ENCODE measurements at regions not wholly inside any gene's neighbourhood (a gene's known extent, or its start where the extent isn't known, plus 50 kb on each side); places are given as distances from the start of the nearest gene placed in this dataset.

- ATAC-seq (ENCODE audit: low read depth) (no peak), DNase-seq (no peak)
- no TSS peak for BruUV-seq (replicated peaks)
- TF ChIP-seq ELK1 (IDR thresholded peaks at IDR 0.05; ENCODE audit: borderline replicate concordance, low read depth, low read length) (no peak), CEBPB (IDR thresholded peaks at IDR 0.05; ENCODE audit: low read depth, low read length) (no peak), NFE2L2 (IDR thresholded peaks at IDR 0.05; ENCODE audit: low read depth, low read length) (no peak), RAD21 (IDR thresholded peaks at IDR 0.05; ENCODE audit: low read length) (no peak), CTCF (conservative IDR thresholded peaks at IDR 0.05; ENCODE audit: low read depth, low read length) (no peak), MAZ (IDR thresholded peaks at IDR 0.05; ENCODE audit: borderline replicate concordance, low read depth, low read length) (no peak), POLR2A (IDR thresholded peaks at IDR 0.05; ENCODE audit: low read depth, low read length) (no peak), RFX5 (IDR thresholded peaks at IDR 0.05; ENCODE audit: low read depth, low read length) (no peak), MXI1 (IDR thresholded peaks at IDR 0.05; ENCODE audit: borderline replicate concordance, low read depth, low read length) (no peak), FOS (IDR thresholded peaks at IDR 0.05; ENCODE audit: low read depth, low read length) (no peak), RCOR1 (IDR thresholded peaks at IDR 0.05; ENCODE audit: insufficient replicate concordance, low read length) (no peak), SMC3 (IDR thresholded peaks at IDR 0.05; ENCODE audit: low read depth, low read length) (no peak), BHLHE40 (IDR thresholded peaks at IDR 0.05; ENCODE audit: low read depth, low read length) (no peak), USF2 (IDR thresholded peaks at IDR 0.05; ENCODE audit: low read depth, low read length) (no peak), CHD1 (IDR thresholded peaks at IDR 0.05; ENCODE audit: low read depth, low read length) (no peak), MAFK (IDR thresholded peaks at IDR 0.05; ENCODE audit: low read depth, low read length) (no peak)
- H2BK20ac ChIP-seq (ENCODE audit: low read depth, low read length) = no peak overlapping the region
- no peak overlapping the region for H3K14ac ChIP-seq (replicated peaks; ENCODE audit: low read depth, low read length)
- no peak overlapping the region for H2BK5ac ChIP-seq (ENCODE audit: low read depth, low read length, poor library complexity, severe bottlenecking)
- H3K18ac ChIP-seq (ENCODE audit: low read depth, low read length) = no peak overlapping the region
- H3K56ac ChIP-seq (ENCODE audit: extremely low read depth, insufficient read depth, low read length) = no peak overlapping the region
- no peak overlapping the region for H2AK9ac ChIP-seq (replicated peaks; ENCODE audit: low read depth, low read length, poor library complexity)
- CTCF ChIA-PET = interaction anchor here (0.6 kb wide), 1 partner anchor 88 kb away, joined by 4 read pairs; no protein-coding TSS in a partner anchor
- no peak overlapping the region for H3K23ac ChIP-seq (ENCODE audit: low read depth, low read length)
- H2AFZ ChIP-seq (replicated peaks; ENCODE audit: low read length, poor library complexity) = no peak overlapping the region
- no peak overlapping the region for H2BK120ac ChIP-seq (ENCODE audit: low read depth, low read length)
- H3K36me3 ChIP-seq (ENCODE audit: control insufficient read depth, insufficient read depth, low read length) = no peaks in the 10 kb centered on the region
- H3K4me2 ChIP-seq (ENCODE audit: low read depth, low read length) = no peak overlapping the region
- H4K8ac ChIP-seq (ENCODE audit: low read depth in 2 of 2, low read length in 2 of 2) = no peak overlapping the region
- H3K27ac ChIP-seq (ENCODE audit: insufficient read depth, low read length) = no peak overlapping the region
- intact Hi-C loops (cut with micrococcal nuclease) (no loop called here), in situ Hi-C loops (cut with MboI; ENCODE audit: low sequenced_read_pairs) (no loop called here), dilution Hi-C loops (cut with HindIII; ENCODE audit: low sequenced_read_pairs, unreplicated experiment) (no loop called here)
- no peaks in the 10 kb centered on the region for H3K9me3 ChIP-seq (ENCODE audit: control insufficient read depth, insufficient read depth, low read length)
- POLR2A ChIA-PET (ENCODE audit: unreplicated experiment) = no interaction called here
- H3K9me1 ChIP-seq (ENCODE audit: insufficient read depth, low read length) = no peaks in the 10 kb centered on the region
- no peaks in the 10 kb centered on the region for H3K27me3 ChIP-seq (ENCODE audit: control insufficient read depth, insufficient read depth, low read length)
- H4K20me1 ChIP-seq (ENCODE audit: insufficient read depth, low read length) = no peaks in the 10 kb centered on the region
- no peak overlapping the region for H3K4ac ChIP-seq (ENCODE audit: low read depth, low read length)
- no peaks in the 10 kb centered on the region for H3K4me1 ChIP-seq (ENCODE audit: control insufficient read depth, insufficient read depth, low read length)
- H3K4me3 ChIP-seq (ENCODE audit: insufficient read depth, low read depth, low read length) = no peak overlapping the region
- H2BK15ac ChIP-seq (ENCODE audit: low read depth, low read length) = no peak overlapping the region
- H3K9ac ChIP-seq (ENCODE audit: low read depth, low read length) = no peak overlapping the region
- H2AK5ac ChIP-seq (ENCODE audit: low read depth, low read length) = no peak overlapping the region
- H3K79me1 ChIP-seq (ENCODE audit: low read depth in 1 of 2, low read length in 2 of 2) = no peaks in the 10 kb centered on the region
- H4K5ac ChIP-seq (ENCODE audit: low read depth, low read length) = no peak overlapping the region
- no peak overlapping the region for H4K91ac ChIP-seq (ENCODE audit: insufficient read depth, low read depth, low read length)
- 43% methylated on average over 3 of the region's 5 CpGs; no CpG with 5 or more reads in 1 of the 2 experiments for WGBS, 2 experiments (ENCODE audit: extremely low coverage in 2 of 2, insufficient read length in 1 of 2)
These were observed 635.8 kb downstream of the SQOR start for GRCh38 chr15:46270481-46271147.

Measured in IMR-90 (cell line).